Ishikawa (cell line): ENCODE measurements at regions not wholly inside any gene's neighbourhood (a gene's known extent, or its start where the extent isn't known, plus 50 kb on each side); places are given as distances from the start of the nearest gene placed in this dataset.

Experiments used
- CEBPB ChIP-seq: IDR thresholded peaks from 2 replicates; pipeline ENCODE4 v1.6.1; 2012
- CREB1 ChIP-seq: IDR thresholded peaks from 2 replicates; pipeline ENCODE4 v1.6.1; 2012; ENCODE audit warnings: low read depth
- EGR1 ChIP-seq: IDR thresholded peaks from 2 replicates; pipeline ENCODE4 v1.6.1; 2012
- EP300 ChIP-seq: IDR thresholded peaks from 2 replicates; pipeline ENCODE4 v1.6.1; 2012; ENCODE audit warnings: borderline replicate concordance
- FOXM1 ChIP-seq: IDR thresholded peaks from 2 replicates; pipeline ENCODE4 v1.6.1; 2012; ENCODE audit warnings: low read depth, borderline replicate concordance
- MAX ChIP-seq: IDR thresholded peaks from 2 replicates; pipeline ENCODE4 v1.6.1; 2012
- NFIC ChIP-seq: IDR thresholded peaks from 2 replicates; pipeline ENCODE4 v1.6.1; 2012
- RAD21 ChIP-seq: IDR thresholded peaks from 2 replicates; pipeline ENCODE4 v1.6.1; 2012; ENCODE audit warnings: low read depth
- REST ChIP-seq: IDR thresholded peaks from 2 replicates; pipeline ENCODE4 v1.6.1; 2012; ENCODE audit warnings: low read depth, mild to moderate bottlenecking
- TAF1 ChIP-seq: IDR thresholded peaks from 2 replicates; pipeline ENCODE4 v1.6.1; 2012; ENCODE audit warnings: low read depth, mild to moderate bottlenecking
- TCF12 ChIP-seq: IDR thresholded peaks from 2 replicates; pipeline ENCODE4 v1.6.1; 2012; ENCODE audit warnings: low read depth
- TEAD4 ChIP-seq: IDR thresholded peaks from 2 replicates; pipeline ENCODE4 v1.6.1; 2012
- USF1 ChIP-seq: IDR thresholded peaks from 2 replicates; pipeline ENCODE4 v1.6.1; 2012
- YY1 ChIP-seq: IDR thresholded peaks from 2 replicates; pipeline ENCODE4 v1.6.1; 2012; ENCODE audit warnings: low read depth
- ZBTB7A ChIP-seq: IDR thresholded peaks from 2 replicates; pipeline ENCODE4 v1.6.1; 2012; ENCODE audit warnings: low read depth

GRCh38 chr2:100744589-100744988 lies 75.3 kb upstream of the NPAS2 start:
- TF ChIP-seq FOXM1: no peak
- no peak for TF ChIP-seq CEBPB
- TF ChIP-seq TCF12: no peak
- TF ChIP-seq REST: no peak
- TF ChIP-seq YY1: no peak
- TF ChIP-seq USF1: no peak
- TF ChIP-seq EGR1: no peak
- TF ChIP-seq NFIC: no peak
- no peak for TF ChIP-seq MAX
- TF ChIP-seq RAD21: no peak
- no peak for TF ChIP-seq CREB1
- TF ChIP-seq TEAD4: no peak
- TF ChIP-seq ZBTB7A: no peak

GRCh38 chr2:100745604-100746003 lies 74.3 kb upstream of the NPAS2 start:
- TF ChIP-seq TAF1: no peak
- TF ChIP-seq TEAD4: no peak
- TF ChIP-seq FOXM1: no peak
- TF ChIP-seq MAX: no peak
- no peak for TF ChIP-seq TCF12
- no peak for TF ChIP-seq ZBTB7A
- no peak for TF ChIP-seq CREB1
- TF ChIP-seq USF1: no peak
- no peak for TF ChIP-seq EGR1
- no peak for TF ChIP-seq EP300
- TF ChIP-seq RAD21: no peak
- TF ChIP-seq YY1: no peak
- TF ChIP-seq NFIC: no peak
- TF ChIP-seq CEBPB: no peak
- TF ChIP-seq REST: no peak

GRCh38 chr2:100747551-100747950 lies 72.4 kb upstream of the NPAS2 start:
- TF ChIP-seq REST (no peak), YY1 (no peak)

GRCh38 chr2:100747996-100748615 lies 71.8 kb upstream of the NPAS2 start:
- no peak for TF ChIP-seq CREB1
- TF ChIP-seq TAF1: no peak
- TF ChIP-seq YY1: no peak
- no peak for TF ChIP-seq RAD21
- TF ChIP-seq TEAD4: no peak
- no peak for TF ChIP-seq TCF12

GRCh38 chr2:100748673-100749072 lies 71.3 kb upstream of the NPAS2 start:
- TF ChIP-seq YY1: no peak
- TF ChIP-seq CEBPB: no peak
- no peak for TF ChIP-seq ZBTB7A
- no peak for TF ChIP-seq FOXM1
